ENCODE measurements at regions not wholly inside any gene's neighbourhood (a gene's known extent, or its start where the extent isn't known, plus 50 kb on each side); places are given as distances from the start of the nearest gene placed in this dataset.

DNA sequence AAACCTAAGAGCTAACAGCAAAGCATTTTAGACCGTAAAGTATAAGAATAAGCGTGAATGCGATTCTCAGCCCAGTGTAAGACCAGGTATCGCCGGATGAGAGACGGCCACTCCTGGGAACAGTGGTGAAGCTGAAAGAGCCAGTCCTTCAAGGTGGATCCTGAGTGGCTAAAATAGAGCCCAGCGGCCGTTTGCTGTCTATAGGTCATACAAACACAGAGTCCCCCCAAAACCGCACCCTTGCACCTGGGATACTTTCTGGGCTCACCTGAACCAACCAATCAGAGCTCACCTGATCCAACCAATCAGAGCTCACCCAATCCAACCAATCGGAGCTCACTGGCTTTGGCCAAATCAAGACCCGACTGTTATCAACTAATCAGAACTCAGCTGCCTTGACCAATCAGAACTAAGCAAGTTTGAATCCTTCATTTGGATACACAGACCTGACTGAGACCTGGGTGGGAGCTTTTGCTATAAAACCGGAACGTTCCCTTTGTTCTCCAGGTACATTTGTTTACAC lies 248.2 kb downstream of the DLL1 start:
- TF ChIP-seq, protein P1, sequence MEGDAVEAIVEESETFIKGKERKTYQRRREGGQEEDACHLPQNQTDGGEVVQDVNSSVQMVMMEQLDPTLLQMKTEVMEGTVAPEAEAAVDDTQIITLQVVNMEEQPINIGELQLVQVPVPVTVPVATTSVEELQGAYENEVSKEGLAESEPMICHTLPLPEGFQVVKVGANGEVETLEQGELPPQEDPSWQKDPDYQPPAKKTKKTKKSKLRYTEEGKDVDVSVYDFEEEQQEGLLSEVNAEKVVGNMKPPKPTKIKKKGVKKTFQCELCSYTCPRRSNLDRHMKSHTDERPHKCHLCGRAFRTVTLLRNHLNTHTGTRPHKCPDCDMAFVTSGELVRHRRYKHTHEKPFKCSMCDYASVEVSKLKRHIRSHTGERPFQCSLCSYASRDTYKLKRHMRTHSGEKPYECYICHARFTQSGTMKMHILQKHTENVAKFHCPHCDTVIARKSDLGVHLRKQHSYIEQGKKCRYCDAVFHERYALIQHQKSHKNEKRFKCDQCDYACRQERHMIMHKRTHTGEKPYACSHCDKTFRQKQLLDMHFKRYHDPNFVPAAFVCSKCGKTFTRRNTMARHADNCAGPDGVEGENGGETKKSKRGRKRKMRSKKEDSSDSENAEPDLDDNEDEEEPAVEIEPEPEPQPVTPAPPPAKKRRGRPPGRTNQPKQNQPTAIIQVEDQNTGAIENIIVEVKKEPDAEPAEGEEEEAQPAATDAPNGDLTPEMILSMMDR (IDR thresholded peaks at IDR 0.05) = no peak
- no peak for TF ChIP-seq POLR2A (IDR thresholded peaks at IDR 0.05)
- TF ChIP-seq POLR2AphosphoS5 (IDR thresholded peaks at IDR 0.05) = no peak

All from upper lobe of left lung (tissue), 4 donors.